GM19372 (cell line): ENCODE measurements at regions not wholly inside any gene's neighbourhood (a gene's known extent, or its start where the extent isn't known, plus 50 kb on each side); places are given as distances from the start of the nearest gene placed in this dataset.
A peak's percentile ranks its signal among the peaks of the same experiment; 100 is the strongest.
"Not testable (repeated sequence)": the region's sequence is repeated elsewhere in the genome, so short reads cannot be mapped to it uniquely, and the experiment has no call there.

ENCODE experiments used
- ATAC-seq: cut with Tn5 transposase; IDR thresholded peaks from one replicate; pipeline ENCODE4 v1.9.1; 2021; ENCODE audit warnings: mild to moderate bottlenecking, low read depth, moderate library complexity; ENCODE audit not compliant: unreplicated experiment

- ATAC-seq: no peak
Observed at GRCh38 chr2:125324273-125324672, 1299.2 kb downstream of the CNTNAP5 start.

GRCh38 chr2:125330133-125330532 lies 1305.0 kb downstream of the CNTNAP5 start:
- peak; percentile 81 for ATAC-seq

GRCh38 chr2:125341353-125341752 lies 1314.6 kb upstream of the GYPC start:
- no peak for ATAC-seq

- ATAC-seq: not testable (repeated sequence)
Observed at GRCh38 chr2:125353542-125353941, 1302.4 kb upstream of the GYPC start.

GRCh38 chr2:125364192-125364983 lies 1291.6 kb upstream of the GYPC start:
- ATAC-seq: no peak

- ATAC-seq: no peak
Observed at GRCh38 chr2:125364984-125365265, 1291.0 kb upstream of the GYPC start.

GRCh38 chr2:125371867-125372266 lies 1284.1 kb upstream of the GYPC start:
- no peak for ATAC-seq

GRCh38 chr2:125373293-125373692 lies 1282.7 kb upstream of the GYPC start:
- no peak for ATAC-seq

GRCh38 chr2:125386074-125386473 lies 1269.9 kb upstream of the GYPC start:
- no peak for ATAC-seq

GRCh38 chr2:125397535-125398251 lies 1258.3 kb upstream of the GYPC start:
- peak; percentile 89 for ATAC-seq

- peak; percentile 36 for ATAC-seq
Observed at GRCh38 chr2:125398738-125399524, 1257.0 kb upstream of the GYPC start.

GRCh38 chr2:125405816-125406215 lies 1250.1 kb upstream of the GYPC start:
- ATAC-seq: no peak

- ATAC-seq: no peak
Observed at GRCh38 chr2:125408874-125409538, 1247.0 kb upstream of the GYPC start.

GRCh38 chr2:125418483-125418882 lies 1237.5 kb upstream of the GYPC start:
- no peak for ATAC-seq

- ATAC-seq: not testable (repeated sequence)
Observed at GRCh38 chr2:125422198-125422770, 1233.7 kb upstream of the GYPC start.

GRCh38 chr2:125424266-125424785 lies 1231.6 kb upstream of the GYPC start:
- no peak for ATAC-seq

- no peak for ATAC-seq
Observed at GRCh38 chr2:125427721-125428315, 1228.1 kb upstream of the GYPC start.

- ATAC-seq: no peak
Observed at GRCh38 chr2:125444106-125444505, 1211.9 kb upstream of the GYPC start.

- ATAC-seq: no peak
Observed at GRCh38 chr2:125445495-125445894, 1210.5 kb upstream of the GYPC start.

- ATAC-seq: no peak
Observed at GRCh38 chr2:125450092-125450491, 1205.9 kb upstream of the GYPC start.
